ENCODE measurements at regions not wholly inside any gene's neighbourhood (a gene's known extent, or its start where the extent isn't known, plus 50 kb on each side); places are given as distances from the start of the nearest gene placed in this dataset.

GRCh38 chr6:125618629-125619028 lies 130.8 kb upstream of the HEY2 start:
- TF ChIP-seq CTCF (IDR thresholded peaks at IDR 0.05) (no peak), POLR2AphosphoS5 (IDR thresholded peaks at IDR 0.05; ENCODE audit: low read depth, low read length) (no peak), REST (IDR thresholded peaks at IDR 0.05; ENCODE audit: insufficient read depth in 1 of 2, low read depth in 2 of 2, low read length in 1 of 2) (no peak)
